Endothelial cell of umbilical vein (primary cell): ENCODE measurements at regions not wholly inside any gene's neighbourhood (a gene's known extent, or its start where the extent isn't known, plus 50 kb on each side); places are given as distances from the start of the nearest gene placed in this dataset.

Experiments
- BruUV-seq: library from RNA; stranded (reverse); fragments of 400-500 nt; replicated peaks from 2 replicates; lab custom pipeline; 2021; lab: Mats Ljungman, UMichigan
- CTCF ChIA-PET: fragments of 300-600, 350-600 bp; sonication (Branson Sonifier 250); formaldehyde crosslinking; loops from one replicate; lab custom pipeline; 2021; ENCODE audit warnings: antibody characterized with exemption, inconsistent platforms; lab: Charles Lee
- POLR2A ChIA-PET: fragments of 300-600, 350-600 bp; sonication (Branson Sonifier 250); formaldehyde crosslinking; loops from one replicate; lab custom pipeline; 2021; ENCODE audit warnings: antibody characterized with exemption, inconsistent platforms; lab: Charles Lee
- DNase-seq: peaks from one replicate; pipeline ENCODE4 v3.0.0-alpha.2; 2011; ENCODE audit warnings: low read depth, low spot score
- FAIRE-seq: peaks from 2 replicates; lab custom pipeline; 2011; peaks lifted over from hg19 to GRCh38; lab: Jason Lieb, UNC
- H2AFZ ChIP-seq: 2 replicates; pipeline ENCODE4 v1.6.0; 2012; ENCODE audit warnings: low read depth, low read length, control low read depth, inconsistent platforms
- H3K27ac ChIP-seq: 2 replicates; pipeline ENCODE4 v1.5.1; 2011; ENCODE audit warnings: low read depth, mild to moderate bottlenecking, control low read depth, low read length, moderate library complexity; ENCODE audit not compliant: insufficient read depth
- H3K27me3 ChIP-seq, 2 experiments: 2 replicates each; pipeline versions ENCODE4 v1.6.0 to v1.6.1; 2011; ENCODE audit warnings: low read length in 2 of 2, mixed read lengths in 1 of 2; ENCODE audit not compliant: control insufficient read depth in 2 of 2, insufficient read depth in 2 of 2
- H3K36me3 ChIP-seq, 2 experiments: 2 replicates in 1 of 2; 3 replicates in 1 of 2; pipeline ENCODE4 v1.5.1; 2011; ENCODE audit warnings: low read length in 2 of 2, mild to moderate bottlenecking in 1 of 2, moderate library complexity in 1 of 2; ENCODE audit not compliant: control insufficient read depth in 2 of 2, insufficient read depth in 2 of 2; ENCODE audit errors: extremely low read depth in 1 of 2
- H3K4me1 ChIP-seq: 3 replicates; pipeline ENCODE4 v1.5.1; 2011; ENCODE audit warnings: mild to moderate bottlenecking, low read length; ENCODE audit not compliant: control insufficient read depth, insufficient read depth; ENCODE audit errors: extremely low read depth
- H3K4me2 ChIP-seq: 2 replicates; pipeline ENCODE4 v1.6.1; 2011; ENCODE audit warnings: low read length, control low read depth, mixed read lengths; ENCODE audit not compliant: insufficient read depth
- H3K4me3 ChIP-seq, 3 experiments: fragments of 200-600 bp in 1 of 3; sonication (generic), shearing (Covaris generic) in 1 of 3; replicated peaks in 1 of 3; 2 replicates each; pipeline ENCODE4 v1.5.1; 2011 to 2016; ENCODE audit warnings: control low read depth in 3 of 3, low read length in 3 of 3, mild to moderate bottlenecking in 2 of 3, inconsistent platforms in 1 of 3, low read depth in 1 of 3, moderate library complexity in 1 of 3; ENCODE audit not compliant: insufficient read depth in 1 of 3
- H3K79me2 ChIP-seq: 2 replicates; pipeline ENCODE4 v1.6.0; 2012; ENCODE audit warnings: low read length, inconsistent platforms; ENCODE audit not compliant: control insufficient read depth, insufficient read depth
- H3K9ac ChIP-seq: replicated peaks from 2 replicates; pipeline ENCODE3; 2011; ENCODE audit warnings: low read length, control low read depth; ENCODE audit not compliant: insufficient read depth; ENCODE audit errors: extremely low read depth
- H3K9me1 ChIP-seq: replicated peaks from 3 replicates; pipeline ENCODE4 v1.6.0; 2011; ENCODE audit warnings: mild to moderate bottlenecking, low read length; ENCODE audit not compliant: control insufficient read depth, insufficient read depth; ENCODE audit errors: extremely low read depth
- H3K9me3 ChIP-seq: replicated peaks from 2 replicates; pipeline ENCODE4 v1.5.1; 2012; ENCODE audit warnings: low read length, inconsistent platforms; ENCODE audit not compliant: control insufficient read depth, insufficient read depth
- H4K20me1 ChIP-seq: replicated peaks from 2 replicates; pipeline ENCODE3; 2011; ENCODE audit warnings: mild to moderate bottlenecking, low read length; ENCODE audit not compliant: control insufficient read depth, insufficient read depth; ENCODE audit errors: extremely low read depth
- CTCF ChIP-seq, 2 donors: IDR thresholded peaks; 1 replicate in 1 of 2; 2 replicates in 1 of 2; pipeline ENCODE4 v1.5.1; 2011; ENCODE audit warnings: low read length in 2 of 2, mild to moderate bottlenecking in 2 of 2, moderate library complexity in 2 of 2, control low read depth in 1 of 2, inconsistent platforms in 1 of 2, low read depth in 1 of 2; ENCODE audit not compliant: insufficient read depth in 1 of 2; ENCODE audit errors: extremely low read depth in 1 of 2
- EZH2 ChIP-seq: IDR thresholded peaks from 2 replicates; pipeline ENCODE4 v1.6.1; 2012; ENCODE audit warnings: borderline replicate concordance, low read depth, mild to moderate bottlenecking, moderate library complexity, low read length, inconsistent platforms; ENCODE audit not compliant: severe bottlenecking
- FOS ChIP-seq: IDR thresholded peaks from 2 replicates; pipeline ENCODE4 v1.6.1; 2011; ENCODE audit warnings: mild to moderate bottlenecking, low read length, moderate library complexity, borderline replicate concordance; ENCODE audit not compliant: insufficient read depth
- GATA2 ChIP-seq: IDR thresholded peaks from 2 replicates; pipeline ENCODE4 v1.7.0; 2011; ENCODE audit warnings: low read depth, mild to moderate bottlenecking, moderate library complexity, mixed read lengths, low read length; ENCODE audit not compliant: insufficient read length, insufficient read depth
- JUN ChIP-seq: IDR thresholded peaks from 2 replicates; pipeline ENCODE4 v1.6.1; 2011; ENCODE audit warnings: borderline replicate concordance, low read depth; ENCODE audit not compliant: insufficient read length, insufficient read depth
- MAX ChIP-seq: IDR thresholded peaks from 2 replicates; pipeline ENCODE4 v1.6.1; 2011; ENCODE audit not compliant: insufficient read depth, insufficient read length
- MYC ChIP-seq: IDR thresholded peaks from one replicate; pipeline ENCODE4 v1.6.1; 2011; ENCODE audit warnings: mild to moderate bottlenecking, low read depth, low read length
- POLR2A ChIP-seq: IDR thresholded peaks from 2 replicates; pipeline ENCODE4 v1.6.1; 2012; ENCODE audit warnings: low read depth, mild to moderate bottlenecking, control low read depth, low read length
- POLR2AphosphoS5 ChIP-seq: IDR thresholded peaks from 2 replicates; pipeline ENCODE4 v1.6.1; 2012; ENCODE audit warnings: low read depth, mild to moderate bottlenecking, control low read depth, low read length, moderate library complexity; ENCODE audit not compliant: insufficient read depth
- dilution Hi-C: fragments of 300-500 bp; cut with MboI; formaldehyde crosslinking; loops from one replicate; pipeline ENCODE4 v1.15.0; 2019; ENCODE audit warnings: low sequenced_read_pairs; ENCODE audit not compliant: extremely low pct_ligation_motif_present
- intact Hi-C: fragments of 100-400 bp; cut with micrococcal nuclease; formaldehyde crosslinking; loops from one replicate; pipeline ENCODE4 v1.10.0; 2022

GRCh38 chr5:115428676-115429075 lies 115.9 kb downstream of the FEM1C start:
- no TSS peak for BruUV-seq
- H3K36me3 ChIP-seq, result no peaks in the 10 kb centered on the region
- H3K9me1 ChIP-seq, result no peaks in the 10 kb centered on the region
- no peak overlapping the region for H3K4me2 ChIP-seq
- no peaks in the 10 kb centered on the region for H3K4me1 ChIP-seq
- no peak overlapping the region for H3K27ac ChIP-seq
- H3K27me3 ChIP-seq, result no peaks in the 10 kb centered on the region
- H3K79me2 ChIP-seq, result no peaks in the 10 kb centered on the region
- ChIA-PET CTCF (interaction anchor here (1.1 kb wide), 1 partner anchor 9 kb away, joined by 4 read pairs; no protein-coding TSS in a partner anchor), POLR2A (no interaction called here)
- H2AFZ ChIP-seq, result no peak overlapping the region
- no peak overlapping the region for H3K4me3 ChIP-seq
- no peak for FAIRE-seq
- intact Hi-C loops (no loop called here), dilution Hi-C loops (no loop called here)
- no peaks in the 10 kb centered on the region for H3K9me3 ChIP-seq
- H3K9ac ChIP-seq, result no peak overlapping the region
- DNase-seq, result no peak
- H4K20me1 ChIP-seq, result no peaks in the 10 kb centered on the region
- TF ChIP-seq CTCF (IDR thresholded peaks at IDR 0.05; ENCODE audit: extremely low read depth in 1 of 2, insufficient read depth in 1 of 2, low read depth in 1 of 2, low read length in 2 of 2) (no peak), MAX (no peak), GATA2 (no peak), POLR2AphosphoS5 (no peak), POLR2A (no peak), EZH2 (no peak), FOS (no peak), JUN (no peak), MYC (no peak)
